H9 (cell line): ENCODE measurements at regions not wholly inside any gene's neighbourhood (a gene's known extent, or its start where the extent isn't known, plus 50 kb on each side); places are given as distances from the start of the nearest gene placed in this dataset.

Experiments used
- DNase-seq: peaks from one replicate; pipeline ENCODE4 v3.0.0-alpha.2; 2017
- H2AFZ ChIP-seq: one replicate; pipeline ENCODE4 v1.6.1; 2013; ENCODE audit warnings: mild to moderate bottlenecking, low read length, control low read depth, moderate library complexity
- H2AK5ac ChIP-seq: 2 replicates; pipeline ENCODE4 v1.6.1; 2013; ENCODE audit warnings: low read length, control low read depth, mixed read lengths; ENCODE audit not compliant: insufficient read length
- H2BK120ac ChIP-seq: one replicate; pipeline ENCODE4 v1.6.1; 2013; ENCODE audit warnings: low read depth, mild to moderate bottlenecking, low read length, control low read depth, inconsistent platforms; ENCODE audit not compliant: poor library complexity, severe bottlenecking
- H2BK12ac ChIP-seq: 2 replicates; pipeline ENCODE4 v1.6.1; 2013; ENCODE audit warnings: low read length, control low read depth, mixed read lengths, low read depth; ENCODE audit not compliant: insufficient read length
- H2BK15ac ChIP-seq: 2 replicates; pipeline ENCODE4 v1.6.1; 2013; ENCODE audit warnings: low read depth, low read length, control low read depth
- H2BK20ac ChIP-seq: one replicate; pipeline ENCODE4 v1.6.1; 2013; ENCODE audit warnings: low read depth, mild to moderate bottlenecking, low read length, control low read depth, inconsistent platforms; ENCODE audit not compliant: poor library complexity, severe bottlenecking
- H2BK5ac ChIP-seq: 2 replicates; pipeline ENCODE4 v1.6.1; 2013; ENCODE audit warnings: low read length, control low read depth, mixed read lengths; ENCODE audit not compliant: insufficient read length
- H3K14ac ChIP-seq: 2 replicates; pipeline ENCODE4 v1.6.1; 2013; ENCODE audit warnings: low read length, control low read depth; ENCODE audit not compliant: insufficient read depth
- H3K18ac ChIP-seq: 2 replicates; pipeline ENCODE4 v1.6.1; 2013; ENCODE audit warnings: low read depth, mild to moderate bottlenecking, mixed read lengths, low read length, control low read depth; ENCODE audit not compliant: insufficient read length
- H3K23ac ChIP-seq: 2 replicates; pipeline ENCODE4 v1.6.1; 2013; ENCODE audit warnings: low read length, control low read depth, mixed read lengths, low read depth; ENCODE audit not compliant: insufficient read length
- H3K23me2 ChIP-seq: 2 replicates; pipeline ENCODE4 v1.6.1; 2013; ENCODE audit warnings: low read depth, mild to moderate bottlenecking, mixed read lengths, low read length, control low read depth; ENCODE audit not compliant: insufficient read length, poor library complexity, severe bottlenecking
- H3K27ac ChIP-seq: 2 replicates; pipeline ENCODE4 v1.5.1; 2013; ENCODE audit warnings: low read length, control low read depth, mixed read lengths, low read depth; ENCODE audit not compliant: insufficient read length
- H3K27me3 ChIP-seq: 2 replicates; pipeline ENCODE4 v1.6.1; 2013; ENCODE audit warnings: low read length, control low read depth, inconsistent platforms; ENCODE audit not compliant: insufficient read depth
- H3K4ac ChIP-seq: 2 replicates; pipeline ENCODE4 v1.6.1; 2013; ENCODE audit warnings: low read depth, mild to moderate bottlenecking, control low read depth, inconsistent platforms, low read length, moderate library complexity
- H3K4me1 ChIP-seq: 2 replicates; pipeline ENCODE4 v1.6.1; 2013; ENCODE audit warnings: low read length, control low read depth, inconsistent platforms; ENCODE audit not compliant: insufficient read depth
- H3K4me2 ChIP-seq: 2 replicates; pipeline ENCODE4 v1.6.1; 2013; ENCODE audit warnings: low read length, control low read depth, mixed read lengths; ENCODE audit not compliant: insufficient read length, insufficient read depth
- H3K56ac ChIP-seq: 2 replicates; pipeline ENCODE4 v1.6.1; 2013; ENCODE audit warnings: low read depth, mild to moderate bottlenecking, mixed read lengths, low read length, control low read depth; ENCODE audit not compliant: insufficient read length
- H3K79me1 ChIP-seq: 2 replicates; pipeline ENCODE4 v1.6.1; 2013; ENCODE audit warnings: low read depth, mild to moderate bottlenecking, moderate library complexity, low read length, control low read depth, inconsistent platforms; ENCODE audit not compliant: insufficient read depth, poor library complexity, severe bottlenecking
- H3K79me2 ChIP-seq: 2 replicates; pipeline ENCODE4 v1.6.1; 2013; ENCODE audit warnings: low read length, control low read depth, inconsistent platforms; ENCODE audit not compliant: insufficient read depth
- H3K9ac ChIP-seq: 2 replicates; pipeline ENCODE4 v1.6.1; 2013; ENCODE audit warnings: low read length, control low read depth, mixed read lengths; ENCODE audit not compliant: insufficient read length; ENCODE audit errors: extremely low read depth
- H3K9me3 ChIP-seq: one replicate; pipeline ENCODE4 v1.6.1; 2013; ENCODE audit warnings: low read depth, low read length, inconsistent platforms; ENCODE audit not compliant: control insufficient read depth
- H3T11ph ChIP-seq: one replicate; pipeline ENCODE4 v1.6.1; 2013; ENCODE audit warnings: mild to moderate bottlenecking, low read length, control low read depth, inconsistent platforms
- H4K20me1 ChIP-seq: one replicate; pipeline ENCODE4 v1.6.1; 2013; ENCODE audit not compliant: control insufficient read depth, insufficient read length, insufficient read depth
- H4K5ac ChIP-seq: 2 replicates; pipeline ENCODE4 v1.6.1; 2013; ENCODE audit warnings: low read depth, mild to moderate bottlenecking, mixed read lengths, low read length, control low read depth; ENCODE audit not compliant: insufficient read length
- H4K8ac ChIP-seq: replicated peaks from 2 replicates; pipeline ENCODE4 v1.6.1; 2013; ENCODE audit warnings: low read length, control low read depth, mixed read lengths, low read depth; ENCODE audit not compliant: insufficient read length
- H4K91ac ChIP-seq: 2 replicates; pipeline ENCODE4 v1.6.1; 2013; ENCODE audit warnings: low read depth, mild to moderate bottlenecking, moderate library complexity, mixed read lengths, low read length, control low read depth; ENCODE audit not compliant: insufficient read length
- H3K27ac Mint-ChIP-seq, 3 experiments: 2 replicates in 2 of 3; 3 replicates in 1 of 3; pipeline ENCODE4 v1.8.0; 2020 to 2021; ENCODE audit warnings: mixed read lengths in 3 of 3, mild to moderate bottlenecking in 1 of 3, moderate library complexity in 1 of 3
- H3K27me3 Mint-ChIP-seq: 2 replicates; pipeline ENCODE4 v1.8.0; 2021; ENCODE audit warnings: low read depth, mild to moderate bottlenecking, moderate library complexity, mixed read lengths
- H3K36me3 Mint-ChIP-seq, 3 experiments: 2 replicates in 2 of 3; 3 replicates in 1 of 3; pipeline ENCODE4 v1.8.0; 2020 to 2021; ENCODE audit warnings: low read depth in 3 of 3, mixed read lengths in 3 of 3; ENCODE audit not compliant: insufficient read depth in 1 of 3
- H3K4me1 Mint-ChIP-seq, 2 experiments: 2 replicates each; pipeline ENCODE4 v1.8.0; 2020; ENCODE audit warnings: mixed read lengths in 2 of 2
- H3K4me3 Mint-ChIP-seq, 2 experiments: 2 replicates in 1 of 2; 3 replicates in 1 of 2; pipeline ENCODE4 v1.8.0; 2020 to 2021; ENCODE audit warnings: mild to moderate bottlenecking in 2 of 2, mixed read lengths in 2 of 2, moderate library complexity in 1 of 2
- H3K9me3 Mint-ChIP-seq, 2 experiments: 2 replicates in 1 of 2; 3 replicates in 1 of 2; pipeline ENCODE4 v1.8.0; 2020; ENCODE audit warnings: mild to moderate bottlenecking in 2 of 2, mixed read lengths in 2 of 2, moderate library complexity in 1 of 2
- WGBS: extraction: QIAGEN DNeasy Blood & Tissue Kit; methylation state at CpG from one replicate; pipeline ENCODE4 v1.1.7; 2013; ENCODE audit warnings: missing lambda C conversion rate, low lambda C conversion rate, mixed read lengths; ENCODE audit not compliant: insufficient read length; ENCODE audit errors: extremely low coverage; 5-methylcytosine and 5-hydroxymethylcytosine counted together
- TF ChIP-seq, protein P1 (sequence below): fragments of 200-600 bp; sonication (generic); conservative IDR thresholded peaks from 3 replicates; pipeline ENCODE4 v1.8.0; 2021; ENCODE audit warnings: antibody characterized with exemption, mild to moderate bottlenecking

DNA sequence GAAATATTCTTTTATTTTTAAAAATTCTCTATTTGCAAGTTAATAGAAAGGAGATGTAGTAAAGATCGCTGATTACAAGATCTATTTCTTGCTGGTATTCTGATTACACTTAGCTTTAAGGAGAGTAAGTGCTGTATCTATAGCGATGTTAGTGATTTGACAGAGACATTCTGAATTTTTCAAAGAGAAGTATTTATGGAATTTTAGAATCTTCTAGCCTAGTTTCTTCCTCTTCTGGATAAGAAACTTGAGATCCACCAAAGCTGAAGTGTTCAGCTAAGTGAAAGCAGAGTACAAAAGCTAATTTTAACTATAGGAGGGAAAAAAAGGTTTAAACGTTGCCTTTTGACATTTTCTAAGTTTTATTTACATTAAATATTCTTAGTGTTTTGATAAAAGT, 72.1 kb upstream of the RARB start:
- H3K4me1 Mint-ChIP-seq, result peaks cover 0 to 2% of the 10 kb centered on the region in 2 experiments; a peak in 1 of 4 replicates
- Histone ChIP-seq H3K9ac (no peak overlapping the region), H4K5ac (no peak overlapping the region), H2BK15ac (no peak overlapping the region), H3K23ac (no peak overlapping the region), H3K27me3 (no peaks in the 10 kb centered on the region), H2BK12ac (no peak overlapping the region), H3K79me2 (no peaks in the 10 kb centered on the region), H3K4ac (no peak overlapping the region), H4K8ac (no peak overlapping the region), H2AFZ (no peak overlapping the region), H3K14ac (no peak overlapping the region), H4K20me1 (no peaks in the 10 kb centered on the region), H3K9me3 (no peaks in the 10 kb centered on the region), H3K79me1 (no peaks in the 10 kb centered on the region), H3K18ac (no peak overlapping the region), H3K56ac (no peak overlapping the region), H2BK120ac (no peak overlapping the region), H2BK5ac (no peak overlapping the region), H3K4me2 (no peak overlapping the region), H4K91ac (no peak overlapping the region), H2BK20ac (no peak overlapping the region), H3K27ac (no peak overlapping the region), H3K23me2 (no peaks in the 10 kb centered on the region), H3T11ph (no peak overlapping the region), H3K4me1 (no peaks in the 10 kb centered on the region), H2AK5ac (no peak overlapping the region)
- H3K27me3 Mint-ChIP-seq, result no peaks in the 10 kb centered on the region
- TF ChIP-seq, protein P1, sequence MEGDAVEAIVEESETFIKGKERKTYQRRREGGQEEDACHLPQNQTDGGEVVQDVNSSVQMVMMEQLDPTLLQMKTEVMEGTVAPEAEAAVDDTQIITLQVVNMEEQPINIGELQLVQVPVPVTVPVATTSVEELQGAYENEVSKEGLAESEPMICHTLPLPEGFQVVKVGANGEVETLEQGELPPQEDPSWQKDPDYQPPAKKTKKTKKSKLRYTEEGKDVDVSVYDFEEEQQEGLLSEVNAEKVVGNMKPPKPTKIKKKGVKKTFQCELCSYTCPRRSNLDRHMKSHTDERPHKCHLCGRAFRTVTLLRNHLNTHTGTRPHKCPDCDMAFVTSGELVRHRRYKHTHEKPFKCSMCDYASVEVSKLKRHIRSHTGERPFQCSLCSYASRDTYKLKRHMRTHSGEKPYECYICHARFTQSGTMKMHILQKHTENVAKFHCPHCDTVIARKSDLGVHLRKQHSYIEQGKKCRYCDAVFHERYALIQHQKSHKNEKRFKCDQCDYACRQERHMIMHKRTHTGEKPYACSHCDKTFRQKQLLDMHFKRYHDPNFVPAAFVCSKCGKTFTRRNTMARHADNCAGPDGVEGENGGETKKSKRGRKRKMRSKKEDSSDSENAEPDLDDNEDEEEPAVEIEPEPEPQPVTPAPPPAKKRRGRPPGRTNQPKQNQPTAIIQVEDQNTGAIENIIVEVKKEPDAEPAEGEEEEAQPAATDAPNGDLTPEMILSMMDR, result no peak
- no peak overlapping the region for H3K4me3 Mint-ChIP-seq
- DNase-seq, result no peak
- H3K27ac Mint-ChIP-seq, result no peak overlapping the region
- H3K9me3 Mint-ChIP-seq, result peaks cover 0 to 11% of the 10 kb centered on the region in 2 experiments; a peak in 3 of 5 replicates
- no CpG with 5 or more reads among the region's 3 CpGs for WGBS
- H3K36me3 Mint-ChIP-seq, result no peaks in the 10 kb centered on the region; a peak in 1 of 7 replicates
